ENCODE measurements at regions not wholly inside any gene's neighbourhood (a gene's known extent, or its start where the extent isn't known, plus 50 kb on each side); places are given as distances from the start of the nearest gene placed in this dataset.

DNA sequence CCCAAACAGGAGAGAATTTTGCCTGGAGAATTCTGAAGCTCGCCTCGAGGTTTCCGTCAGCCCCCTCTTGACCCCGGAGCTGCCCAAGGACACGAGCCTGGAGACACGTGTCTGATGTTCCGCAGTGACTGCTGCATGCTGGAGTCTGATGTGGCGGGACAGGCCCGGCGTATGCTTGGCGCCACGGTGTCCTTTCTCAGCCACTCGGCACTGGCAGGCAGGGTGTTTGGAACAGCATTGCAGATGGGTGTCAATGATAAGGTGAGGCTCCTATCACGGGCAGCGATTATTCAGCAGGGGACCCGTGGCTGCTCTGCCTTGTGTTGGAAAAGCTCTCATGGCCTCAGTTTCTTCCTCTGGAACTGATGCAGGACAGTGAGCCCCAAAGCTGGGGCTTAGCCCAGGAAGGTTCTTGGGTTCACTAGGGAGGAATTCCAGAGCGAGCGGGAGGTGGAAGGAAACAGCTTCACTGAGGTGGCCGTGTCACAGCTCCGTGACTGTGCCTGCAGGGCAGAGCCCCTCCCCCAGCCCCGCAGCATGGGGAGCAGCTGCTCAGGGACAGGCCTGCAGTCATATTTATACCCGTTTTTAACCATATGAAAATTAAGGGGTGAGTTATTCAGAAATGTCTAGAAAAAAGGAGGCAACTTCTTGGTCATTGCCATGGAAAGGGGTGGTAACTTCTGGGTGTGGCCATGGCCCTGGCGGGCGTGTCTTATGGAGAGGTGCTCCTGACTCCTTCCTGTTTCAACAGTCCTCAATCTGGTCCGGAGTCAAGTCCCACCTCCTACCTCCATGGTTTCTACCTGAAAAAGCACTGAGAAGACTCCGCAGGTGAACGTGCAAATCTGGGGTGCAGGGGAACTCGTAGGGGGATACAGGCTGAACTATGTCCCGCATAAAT lies 123.4 kb downstream of the SIK1 start:
- TF ChIP-seq, protein P1, sequence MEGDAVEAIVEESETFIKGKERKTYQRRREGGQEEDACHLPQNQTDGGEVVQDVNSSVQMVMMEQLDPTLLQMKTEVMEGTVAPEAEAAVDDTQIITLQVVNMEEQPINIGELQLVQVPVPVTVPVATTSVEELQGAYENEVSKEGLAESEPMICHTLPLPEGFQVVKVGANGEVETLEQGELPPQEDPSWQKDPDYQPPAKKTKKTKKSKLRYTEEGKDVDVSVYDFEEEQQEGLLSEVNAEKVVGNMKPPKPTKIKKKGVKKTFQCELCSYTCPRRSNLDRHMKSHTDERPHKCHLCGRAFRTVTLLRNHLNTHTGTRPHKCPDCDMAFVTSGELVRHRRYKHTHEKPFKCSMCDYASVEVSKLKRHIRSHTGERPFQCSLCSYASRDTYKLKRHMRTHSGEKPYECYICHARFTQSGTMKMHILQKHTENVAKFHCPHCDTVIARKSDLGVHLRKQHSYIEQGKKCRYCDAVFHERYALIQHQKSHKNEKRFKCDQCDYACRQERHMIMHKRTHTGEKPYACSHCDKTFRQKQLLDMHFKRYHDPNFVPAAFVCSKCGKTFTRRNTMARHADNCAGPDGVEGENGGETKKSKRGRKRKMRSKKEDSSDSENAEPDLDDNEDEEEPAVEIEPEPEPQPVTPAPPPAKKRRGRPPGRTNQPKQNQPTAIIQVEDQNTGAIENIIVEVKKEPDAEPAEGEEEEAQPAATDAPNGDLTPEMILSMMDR (IDR thresholded peaks at IDR 0.05), result no peak
- no peak for TF ChIP-seq POLR2AphosphoS5 (IDR thresholded peaks at IDR 0.05)
- no peak for TF ChIP-seq POLR2A (IDR thresholded peaks at IDR 0.05)
